ENCODE measurements at regions not wholly inside any gene's neighbourhood (a gene's known extent, or its start where the extent isn't known, plus 50 kb on each side); places are given as distances from the start of the nearest gene placed in this dataset.

GRCh38 chr6:40726853-40727252 is 139.7 kb upstream of the LRFN2 start:
- in situ Hi-C loops (cut with HindIII; ENCODE audit: low sequenced_read_pairs) = no loop called here

- in situ Hi-C loops (cut with HindIII; ENCODE audit: low sequenced_read_pairs) = no loop called here
Measured at GRCh38 chr6:40725390-40725789, 138.2 kb upstream of the LRFN2 start.

GRCh38 chr6:40724886-40725285 is 137.7 kb upstream of the LRFN2 start:
- in situ Hi-C loops (cut with HindIII; ENCODE audit: low sequenced_read_pairs) = no loop called here

GRCh38 chr6:40723967-40724366 is 136.8 kb upstream of the LRFN2 start:
- in situ Hi-C loops (cut with HindIII; ENCODE audit: low sequenced_read_pairs) = no loop called here

- in situ Hi-C loops (cut with HindIII; ENCODE audit: low sequenced_read_pairs) = no loop called here
Measured at GRCh38 chr6:40722553-40723258, 135.5 kb upstream of the LRFN2 start.

- in situ Hi-C loops (cut with HindIII; ENCODE audit: low sequenced_read_pairs) = no loop called here
Measured at GRCh38 chr6:40722091-40722490, 134.9 kb upstream of the LRFN2 start.

- in situ Hi-C loops (cut with HindIII; ENCODE audit: low sequenced_read_pairs) = no loop called here
Measured at GRCh38 chr6:40721271-40721952, 134.2 kb upstream of the LRFN2 start.

GRCh38 chr6:40720375-40720748 is 133.2 kb upstream of the LRFN2 start:
- in situ Hi-C loops (cut with HindIII; ENCODE audit: low sequenced_read_pairs) = no loop called here

GRCh38 chr6:40719671-40720374 is 132.7 kb upstream of the LRFN2 start:
- in situ Hi-C loops (cut with HindIII; ENCODE audit: low sequenced_read_pairs) = no loop called here

- in situ Hi-C loops (cut with HindIII; ENCODE audit: low sequenced_read_pairs) = no loop called here
Measured at GRCh38 chr6:40718401-40718800, 131.2 kb upstream of the LRFN2 start.

- in situ Hi-C loops (cut with HindIII; ENCODE audit: low sequenced_read_pairs) = no loop called here
Measured at GRCh38 chr6:40717411-40718057, 130.4 kb upstream of the LRFN2 start.

GRCh38 chr6:40715570-40716403 is 128.6 kb upstream of the LRFN2 start:
- in situ Hi-C loops (cut with HindIII; ENCODE audit: low sequenced_read_pairs) = no loop called here

- in situ Hi-C loops (cut with HindIII; ENCODE audit: low sequenced_read_pairs) = no loop called here
Measured at GRCh38 chr6:40714576-40715564, 127.7 kb upstream of the LRFN2 start.

- in situ Hi-C loops (cut with HindIII; ENCODE audit: low sequenced_read_pairs) = no loop called here
Measured at GRCh38 chr6:40714143-40714542, 127.0 kb upstream of the LRFN2 start.

GRCh38 chr6:40713002-40713719 is 126.0 kb upstream of the LRFN2 start:
- in situ Hi-C loops (cut with HindIII; ENCODE audit: low sequenced_read_pairs) = no loop called here

- in situ Hi-C loops (cut with HindIII; ENCODE audit: low sequenced_read_pairs) = no loop called here
Measured at GRCh38 chr6:40710626-40711330, 123.6 kb upstream of the LRFN2 start.

GRCh38 chr6:40708049-40708448 is 120.9 kb upstream of the LRFN2 start:
- in situ Hi-C loops (cut with HindIII; ENCODE audit: low sequenced_read_pairs) = no loop called here

GRCh38 chr6:40706178-40706577 is 119.0 kb upstream of the LRFN2 start:
- in situ Hi-C loops (cut with HindIII; ENCODE audit: low sequenced_read_pairs) = no loop called here
